ENCODE measurements at regions not wholly inside any gene's neighbourhood (a gene's known extent, or its start where the extent isn't known, plus 50 kb on each side); places are given as distances from the start of the nearest gene placed in this dataset.

GRCh38 chr4:138540056-138540800, 298.1 kb upstream of the SLC7A11 start:
- no peaks in the 10 kb centered on the region for H3K27me3 ChIP-seq (replicated peaks; ENCODE audit: insufficient read depth, low read length)
- DNase-seq, result no peak
- no peaks in the 10 kb centered on the region for H3K9me2 ChIP-seq (replicated peaks; ENCODE audit: insufficient read depth, low read length)
- H3K9me3 ChIP-seq (replicated peaks; ENCODE audit: insufficient read depth, low read length), result no peaks in the 10 kb centered on the region
- no peaks in the 10 kb centered on the region for H3K36me3 ChIP-seq (replicated peaks; ENCODE audit: insufficient read depth, low read length)
- H2AFZ ChIP-seq (ENCODE audit: low read length), result no peak overlapping the region
- no peaks in the 10 kb centered on the region for H3K79me2 ChIP-seq (ENCODE audit: low read length)
- no peak overlapping the region for H3K9ac ChIP-seq (ENCODE audit: low read length)
- no peaks in the 10 kb centered on the region for H3F3A ChIP-seq (ENCODE audit: insufficient read depth, low read length)
- H3K4me2 ChIP-seq (ENCODE audit: low read depth, low read length), result no peak overlapping the region
- no peak overlapping the region for H3K4me3 ChIP-seq (ENCODE audit: low read length)
- TF ChIP-seq, protein P1, sequence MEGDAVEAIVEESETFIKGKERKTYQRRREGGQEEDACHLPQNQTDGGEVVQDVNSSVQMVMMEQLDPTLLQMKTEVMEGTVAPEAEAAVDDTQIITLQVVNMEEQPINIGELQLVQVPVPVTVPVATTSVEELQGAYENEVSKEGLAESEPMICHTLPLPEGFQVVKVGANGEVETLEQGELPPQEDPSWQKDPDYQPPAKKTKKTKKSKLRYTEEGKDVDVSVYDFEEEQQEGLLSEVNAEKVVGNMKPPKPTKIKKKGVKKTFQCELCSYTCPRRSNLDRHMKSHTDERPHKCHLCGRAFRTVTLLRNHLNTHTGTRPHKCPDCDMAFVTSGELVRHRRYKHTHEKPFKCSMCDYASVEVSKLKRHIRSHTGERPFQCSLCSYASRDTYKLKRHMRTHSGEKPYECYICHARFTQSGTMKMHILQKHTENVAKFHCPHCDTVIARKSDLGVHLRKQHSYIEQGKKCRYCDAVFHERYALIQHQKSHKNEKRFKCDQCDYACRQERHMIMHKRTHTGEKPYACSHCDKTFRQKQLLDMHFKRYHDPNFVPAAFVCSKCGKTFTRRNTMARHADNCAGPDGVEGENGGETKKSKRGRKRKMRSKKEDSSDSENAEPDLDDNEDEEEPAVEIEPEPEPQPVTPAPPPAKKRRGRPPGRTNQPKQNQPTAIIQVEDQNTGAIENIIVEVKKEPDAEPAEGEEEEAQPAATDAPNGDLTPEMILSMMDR (IDR thresholded peaks at IDR 0.05; ENCODE audit: low read length), result no peak
- TF ChIP-seq EZH2 (optimal IDR thresholded peaks at IDR 0.05; ENCODE audit: low read depth, low read length) (no peak), EZH2phosphoT487 (IDR thresholded peaks at IDR 0.05; ENCODE audit: low read length) (no peak)
- no peaks in the 10 kb centered on the region for H4K20me1 ChIP-seq (ENCODE audit: insufficient read depth, low read length)
- H3K4me1 ChIP-seq (ENCODE audit: low read length), result no peaks in the 10 kb centered on the region
- no peak overlapping the region for H3K27ac ChIP-seq (ENCODE audit: low read length)

DNA sequence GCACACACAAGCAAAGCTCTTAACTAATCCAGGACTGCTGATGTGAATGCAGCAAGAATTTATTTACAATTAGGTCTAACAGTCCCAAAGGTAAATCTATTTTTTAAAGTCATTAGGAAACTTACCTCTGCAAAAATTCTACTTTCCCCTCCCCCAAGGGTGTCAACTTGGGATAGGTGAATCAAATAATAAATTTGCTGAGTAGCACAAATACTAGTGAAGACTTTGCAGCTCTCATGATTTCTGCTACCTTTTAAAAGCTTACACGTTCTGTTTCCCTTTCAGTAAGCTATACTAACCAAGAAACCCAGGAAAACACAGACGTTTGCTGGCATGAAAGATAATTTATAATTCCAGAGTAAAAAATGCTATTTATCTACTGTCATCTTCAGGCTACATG, 296.6 kb upstream of the SLC7A11 start:
- TF ChIP-seq, protein P1 (IDR thresholded peaks at IDR 0.05; ENCODE audit: low read length), result no peak
- DNase-seq, result no peak
- Histone ChIP-seq H3K9me3 (replicated peaks; ENCODE audit: insufficient read depth, low read length) (no peaks in the 10 kb centered on the region), H3F3A (ENCODE audit: insufficient read depth, low read length) (no peaks in the 10 kb centered on the region), H3K4me2 (ENCODE audit: low read depth, low read length) (no peak overlapping the region), H3K9me2 (replicated peaks; ENCODE audit: insufficient read depth, low read length) (no peaks in the 10 kb centered on the region), H2AFZ (ENCODE audit: low read length) (no peak overlapping the region), H3K4me3 (ENCODE audit: low read length) (no peak overlapping the region), H3K9ac (ENCODE audit: low read length) (no peak overlapping the region), H3K4me1 (ENCODE audit: low read length) (no peaks in the 10 kb centered on the region), H3K27me3 (replicated peaks; ENCODE audit: insufficient read depth, low read length) (no peaks in the 10 kb centered on the region), H4K20me1 (ENCODE audit: insufficient read depth, low read length) (no peaks in the 10 kb centered on the region), H3K79me2 (ENCODE audit: low read length) (no peaks in the 10 kb centered on the region), H3K27ac (ENCODE audit: low read length) (no peak overlapping the region), H3K36me3 (replicated peaks; ENCODE audit: insufficient read depth, low read length) (no peaks in the 10 kb centered on the region)

- TF ChIP-seq EZH2 (optimal IDR thresholded peaks at IDR 0.05; ENCODE audit: low read depth, low read length), result no peak
- TF ChIP-seq, protein P1 (IDR thresholded peaks at IDR 0.05; ENCODE audit: low read length), result no peak
- TF ChIP-seq EZH2phosphoT487 (IDR thresholded peaks at IDR 0.05; ENCODE audit: low read length), result no peak
- Histone ChIP-seq H3F3A (ENCODE audit: insufficient read depth, low read length) (no peaks in the 10 kb centered on the region), H3K9me2 (replicated peaks; ENCODE audit: insufficient read depth, low read length) (no peaks in the 10 kb centered on the region), H3K27me3 (replicated peaks; ENCODE audit: insufficient read depth, low read length) (no peaks in the 10 kb centered on the region), H3K79me2 (ENCODE audit: low read length) (no peaks in the 10 kb centered on the region), H3K27ac (ENCODE audit: low read length) (no peak overlapping the region), H3K36me3 (replicated peaks; ENCODE audit: insufficient read depth, low read length) (no peaks in the 10 kb centered on the region), H2AFZ (ENCODE audit: low read length) (no peak overlapping the region), H3K4me3 (ENCODE audit: low read length) (no peak overlapping the region), H3K9ac (ENCODE audit: low read length) (no peak overlapping the region), H4K20me1 (ENCODE audit: insufficient read depth, low read length) (no peaks in the 10 kb centered on the region), H3K4me2 (ENCODE audit: low read depth, low read length) (no peak overlapping the region), H3K4me1 (ENCODE audit: low read length) (no peaks in the 10 kb centered on the region), H3K9me3 (replicated peaks; ENCODE audit: insufficient read depth, low read length) (no peaks in the 10 kb centered on the region)
- DNase-seq, result no peak
Measured at GRCh38 chr4:138537731-138538490, 295.8 kb upstream of the SLC7A11 start.
